ENCODE measurements at regions not wholly inside any gene's neighbourhood (a gene's known extent, or its start where the extent isn't known, plus 50 kb on each side); places are given as distances from the start of the nearest gene placed in this dataset.

GRCh38 chr11:134638796-134639430 lies 226.9 kb upstream of the B3GAT1 start:
- TF ChIP-seq POLR2AphosphoS5 (IDR thresholded peaks at IDR 0.05; ENCODE audit: low read depth, low read length) (no peak), SIN3A (IDR thresholded peaks at IDR 0.05; ENCODE audit: borderline replicate concordance, insufficient read depth, low read depth, low read length) (no peak), TCF7L2 (IDR thresholded peaks at IDR 0.05; ENCODE audit: low read depth, low read length) (no peak)
- TF ChIP-seq, protein P1, sequence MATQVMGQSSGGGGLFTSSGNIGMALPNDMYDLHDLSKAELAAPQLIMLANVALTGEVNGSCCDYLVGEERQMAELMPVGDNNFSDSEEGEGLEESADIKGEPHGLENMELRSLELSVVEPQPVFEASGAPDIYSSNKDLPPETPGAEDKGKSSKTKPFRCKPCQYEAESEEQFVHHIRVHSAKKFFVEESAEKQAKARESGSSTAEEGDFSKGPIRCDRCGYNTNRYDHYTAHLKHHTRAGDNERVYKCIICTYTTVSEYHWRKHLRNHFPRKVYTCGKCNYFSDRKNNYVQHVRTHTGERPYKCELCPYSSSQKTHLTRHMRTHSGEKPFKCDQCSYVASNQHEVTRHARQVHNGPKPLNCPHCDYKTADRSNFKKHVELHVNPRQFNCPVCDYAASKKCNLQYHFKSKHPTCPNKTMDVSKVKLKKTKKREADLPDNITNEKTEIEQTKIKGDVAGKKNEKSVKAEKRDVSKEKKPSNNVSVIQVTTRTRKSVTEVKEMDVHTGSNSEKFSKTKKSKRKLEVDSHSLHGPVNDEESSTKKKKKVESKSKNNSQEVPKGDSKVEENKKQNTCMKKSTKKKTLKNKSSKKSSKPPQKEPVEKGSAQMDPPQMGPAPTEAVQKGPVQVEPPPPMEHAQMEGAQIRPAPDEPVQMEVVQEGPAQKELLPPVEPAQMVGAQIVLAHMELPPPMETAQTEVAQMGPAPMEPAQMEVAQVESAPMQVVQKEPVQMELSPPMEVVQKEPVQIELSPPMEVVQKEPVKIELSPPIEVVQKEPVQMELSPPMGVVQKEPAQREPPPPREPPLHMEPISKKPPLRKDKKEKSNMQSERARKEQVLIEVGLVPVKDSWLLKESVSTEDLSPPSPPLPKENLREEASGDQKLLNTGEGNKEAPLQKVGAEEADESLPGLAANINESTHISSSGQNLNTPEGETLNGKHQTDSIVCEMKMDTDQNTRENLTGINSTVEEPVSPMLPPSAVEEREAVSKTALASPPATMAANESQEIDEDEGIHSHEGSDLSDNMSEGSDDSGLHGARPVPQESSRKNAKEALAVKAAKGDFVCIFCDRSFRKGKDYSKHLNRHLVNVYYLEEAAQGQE (IDR thresholded peaks at IDR 0.05; ENCODE audit: insufficient read depth in 1 of 2, low read depth in 2 of 2, low read length in 1 of 2), result no peak
- TF ChIP-seq, protein P2, sequence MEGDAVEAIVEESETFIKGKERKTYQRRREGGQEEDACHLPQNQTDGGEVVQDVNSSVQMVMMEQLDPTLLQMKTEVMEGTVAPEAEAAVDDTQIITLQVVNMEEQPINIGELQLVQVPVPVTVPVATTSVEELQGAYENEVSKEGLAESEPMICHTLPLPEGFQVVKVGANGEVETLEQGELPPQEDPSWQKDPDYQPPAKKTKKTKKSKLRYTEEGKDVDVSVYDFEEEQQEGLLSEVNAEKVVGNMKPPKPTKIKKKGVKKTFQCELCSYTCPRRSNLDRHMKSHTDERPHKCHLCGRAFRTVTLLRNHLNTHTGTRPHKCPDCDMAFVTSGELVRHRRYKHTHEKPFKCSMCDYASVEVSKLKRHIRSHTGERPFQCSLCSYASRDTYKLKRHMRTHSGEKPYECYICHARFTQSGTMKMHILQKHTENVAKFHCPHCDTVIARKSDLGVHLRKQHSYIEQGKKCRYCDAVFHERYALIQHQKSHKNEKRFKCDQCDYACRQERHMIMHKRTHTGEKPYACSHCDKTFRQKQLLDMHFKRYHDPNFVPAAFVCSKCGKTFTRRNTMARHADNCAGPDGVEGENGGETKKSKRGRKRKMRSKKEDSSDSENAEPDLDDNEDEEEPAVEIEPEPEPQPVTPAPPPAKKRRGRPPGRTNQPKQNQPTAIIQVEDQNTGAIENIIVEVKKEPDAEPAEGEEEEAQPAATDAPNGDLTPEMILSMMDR (IDR thresholded peaks at IDR 0.05), result no peak
- CTCF ChIA-PET, result no interaction called here
- in situ Hi-C loops (cut with HindIII; ENCODE audit: low pct_unique_long_range_greater_than_20kb, low sequenced_read_pairs), result no loop called here
- ATAC-seq (no peak), DNase-seq (ENCODE audit: low read depth, low spot score) (no peak)
- no TSS peak for BruUV-seq (replicated peaks)
- Histone ChIP-seq H3K27me3 (ENCODE audit: control insufficient read depth, insufficient read depth, low read length) (peaks cover 13% of the 10 kb centered on the region), H3K9me3 (ENCODE audit: control insufficient read depth, insufficient read depth, low read depth, low read length) (no peaks in the 10 kb centered on the region), H3K4me1 (ENCODE audit: control insufficient read depth, insufficient read depth, low read length) (no peaks in the 10 kb centered on the region), H3K36me3 (ENCODE audit: control insufficient read depth, insufficient read depth, low read length) (no peaks in the 10 kb centered on the region), H3K27ac (ENCODE audit: low read length) (no peak overlapping the region), H3K4me3 (ENCODE audit: low read depth in 2 of 2, low read length in 2 of 2) (no peak overlapping the region)
- intact Hi-C loops (cut with micrococcal nuclease; ENCODE audit: unreplicated experiment), result no loop called here
- POLR2A ChIA-PET, result no interaction called here

- POLR2A ChIA-PET, result no interaction called here
Observed at GRCh38 chr11:134637091-134638015, 225.3 kb upstream of the B3GAT1 start.

More at GRCh38 chr11:134637091-134638015, 225.3 kb upstream of the B3GAT1 start:
- Histone ChIP-seq H3K36me3 (ENCODE audit: control insufficient read depth, insufficient read depth, low read length) (no peaks in the 10 kb centered on the region), H3K9me3 (ENCODE audit: control insufficient read depth, insufficient read depth, low read depth, low read length) (no peaks in the 10 kb centered on the region), H3K4me1 (ENCODE audit: control insufficient read depth, insufficient read depth, low read length) (no peaks in the 10 kb centered on the region), H3K4me3 (ENCODE audit: low read depth in 2 of 2, low read length in 2 of 2) (no peak overlapping the region), H3K27me3 (ENCODE audit: control insufficient read depth, insufficient read depth, low read length) (peaks cover 7% of the 10 kb centered on the region; the same call in 1 of the 2 replicates), H3K27ac (ENCODE audit: low read length) (no peak overlapping the region)
- DNase-seq (ENCODE audit: low read depth, low spot score), result no peak
- BruUV-seq (replicated peaks), result no TSS peak
- no peak for ATAC-seq
- TF ChIP-seq SIN3A (IDR thresholded peaks at IDR 0.05; ENCODE audit: borderline replicate concordance, insufficient read depth, low read depth, low read length), result no peak
- TF ChIP-seq, protein P1 (IDR thresholded peaks at IDR 0.05; ENCODE audit: insufficient read depth in 1 of 2, low read depth in 2 of 2, low read length in 1 of 2), result no peak
- TF ChIP-seq, protein P2 (IDR thresholded peaks at IDR 0.05), result no peak
- no peak for TF ChIP-seq TCF7L2 (IDR thresholded peaks at IDR 0.05; ENCODE audit: low read depth, low read length)
- TF ChIP-seq POLR2AphosphoS5 (IDR thresholded peaks at IDR 0.05; ENCODE audit: low read depth, low read length), result no peak
- CTCF ChIA-PET, result no interaction called here
- in situ Hi-C loops (cut with HindIII; ENCODE audit: low pct_unique_long_range_greater_than_20kb, low sequenced_read_pairs), result no loop called here
- intact Hi-C loops (cut with micrococcal nuclease; ENCODE audit: unreplicated experiment), result no loop called here

All from Panc1 (cell line).